OCI-LY7 (cell line): ENCODE measurements at regions not wholly inside any gene's neighbourhood (a gene's known extent, or its start where the extent isn't known, plus 50 kb on each side); places are given as distances from the start of the nearest gene placed in this dataset.

ENCODE experiments used
- EZH2phosphoT487 ChIP-seq: fragments of 200-600 bp; sonication (generic); IDR thresholded peaks from 2 replicates; pipeline ENCODE4 v1.6.1; 2018; ENCODE audit warnings: low read depth, borderline replicate concordance, mild to moderate bottlenecking, mixed run types, antibody characterized with exemption, low read length, moderate library complexity, mixed read lengths
- TF ChIP-seq, protein P1 (sequence below): fragments of 200-600 bp; sonication (generic); conservative IDR thresholded peaks from 2 replicates; pipeline ENCODE4 v1.5.1; 2014; ENCODE audit warnings: mild to moderate bottlenecking, antibody characterized with exemption, low read length, moderate library complexity, mixed read lengths

DNA sequence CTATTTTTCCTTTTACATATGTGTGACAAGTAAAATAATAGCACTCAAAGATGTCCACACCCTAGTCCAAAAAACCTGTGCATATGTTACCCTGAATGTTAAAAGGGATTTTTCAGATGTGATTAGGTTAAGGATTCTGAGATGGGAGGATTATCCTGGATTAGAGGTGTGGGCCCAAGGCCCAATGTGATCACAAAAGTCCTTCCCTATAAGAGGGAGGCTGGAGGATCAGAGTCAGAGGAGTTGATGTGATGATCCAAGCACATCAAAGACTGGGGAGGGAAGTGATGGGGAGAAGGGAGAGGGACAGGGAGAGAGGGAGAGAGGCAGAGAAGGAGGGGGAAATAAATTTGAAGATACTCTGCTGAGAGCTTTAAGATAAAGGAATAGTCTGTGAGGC is 512.6 kb downstream of the PLOD2 start:
- TF ChIP-seq, protein P1, sequence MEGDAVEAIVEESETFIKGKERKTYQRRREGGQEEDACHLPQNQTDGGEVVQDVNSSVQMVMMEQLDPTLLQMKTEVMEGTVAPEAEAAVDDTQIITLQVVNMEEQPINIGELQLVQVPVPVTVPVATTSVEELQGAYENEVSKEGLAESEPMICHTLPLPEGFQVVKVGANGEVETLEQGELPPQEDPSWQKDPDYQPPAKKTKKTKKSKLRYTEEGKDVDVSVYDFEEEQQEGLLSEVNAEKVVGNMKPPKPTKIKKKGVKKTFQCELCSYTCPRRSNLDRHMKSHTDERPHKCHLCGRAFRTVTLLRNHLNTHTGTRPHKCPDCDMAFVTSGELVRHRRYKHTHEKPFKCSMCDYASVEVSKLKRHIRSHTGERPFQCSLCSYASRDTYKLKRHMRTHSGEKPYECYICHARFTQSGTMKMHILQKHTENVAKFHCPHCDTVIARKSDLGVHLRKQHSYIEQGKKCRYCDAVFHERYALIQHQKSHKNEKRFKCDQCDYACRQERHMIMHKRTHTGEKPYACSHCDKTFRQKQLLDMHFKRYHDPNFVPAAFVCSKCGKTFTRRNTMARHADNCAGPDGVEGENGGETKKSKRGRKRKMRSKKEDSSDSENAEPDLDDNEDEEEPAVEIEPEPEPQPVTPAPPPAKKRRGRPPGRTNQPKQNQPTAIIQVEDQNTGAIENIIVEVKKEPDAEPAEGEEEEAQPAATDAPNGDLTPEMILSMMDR: no peak
- no peak for TF ChIP-seq EZH2phosphoT487
